ENCODE measurements at regions not wholly inside any gene's neighbourhood (a gene's known extent, or its start where the extent isn't known, plus 50 kb on each side); places are given as distances from the start of the nearest gene placed in this dataset.

GRCh38 chr18:64233851-64234250, 85.0 kb upstream of the LINC00305 start:
- TF ChIP-seq RFXAP (CRISPR knock-in tag; IDR thresholded peaks at IDR 0.05; ENCODE audit: borderline replicate concordance) (no peak), RNF219 (CRISPR knock-in tag; IDR thresholded peaks at IDR 0.05) (no peak), TERF1 (CRISPR knock-in tag; IDR thresholded peaks at IDR 0.05) (no peak)
